ENCODE measurements at regions not wholly inside any gene's neighbourhood (a gene's known extent, or its start where the extent isn't known, plus 50 kb on each side); places are given as distances from the start of the nearest gene placed in this dataset.

DNA sequence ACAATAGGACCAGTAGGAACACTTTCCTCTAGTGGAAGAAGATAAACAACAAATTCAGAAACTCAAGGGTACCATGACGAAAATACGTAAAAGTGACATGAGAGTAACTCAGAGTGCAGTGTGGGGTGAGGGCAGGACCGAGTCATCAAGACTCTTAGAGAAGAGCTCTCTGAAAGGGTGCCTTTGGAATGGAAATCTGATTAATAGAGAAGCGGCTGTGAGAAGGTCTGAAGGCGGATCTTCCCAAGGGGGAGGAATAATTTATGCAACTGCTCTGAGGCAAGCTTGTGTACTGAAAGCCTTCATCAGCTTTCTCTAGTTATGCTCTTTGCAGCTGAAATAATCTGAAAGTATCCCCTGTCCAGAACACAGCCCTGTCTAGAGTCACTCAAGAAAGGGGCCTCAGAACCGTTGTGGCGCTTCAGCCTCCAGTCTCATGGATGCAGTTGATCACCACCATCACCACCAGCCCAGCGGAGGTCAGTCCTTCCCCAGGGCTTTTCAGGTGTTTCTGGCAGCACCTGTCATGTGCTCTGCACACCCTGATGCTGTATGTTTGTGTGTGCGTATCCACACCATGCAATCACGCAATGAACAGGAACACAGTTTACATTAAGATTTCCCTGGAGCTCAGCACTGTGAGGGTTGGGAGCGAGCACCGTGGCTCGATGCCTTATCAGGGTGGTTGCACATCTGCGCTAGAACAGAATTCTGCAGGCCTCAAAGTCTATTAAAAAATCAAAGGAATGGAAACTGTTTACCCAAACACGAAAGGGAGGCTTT, 396.5 kb downstream of the SMOC2 start:
- TF ChIP-seq, protein P1, sequence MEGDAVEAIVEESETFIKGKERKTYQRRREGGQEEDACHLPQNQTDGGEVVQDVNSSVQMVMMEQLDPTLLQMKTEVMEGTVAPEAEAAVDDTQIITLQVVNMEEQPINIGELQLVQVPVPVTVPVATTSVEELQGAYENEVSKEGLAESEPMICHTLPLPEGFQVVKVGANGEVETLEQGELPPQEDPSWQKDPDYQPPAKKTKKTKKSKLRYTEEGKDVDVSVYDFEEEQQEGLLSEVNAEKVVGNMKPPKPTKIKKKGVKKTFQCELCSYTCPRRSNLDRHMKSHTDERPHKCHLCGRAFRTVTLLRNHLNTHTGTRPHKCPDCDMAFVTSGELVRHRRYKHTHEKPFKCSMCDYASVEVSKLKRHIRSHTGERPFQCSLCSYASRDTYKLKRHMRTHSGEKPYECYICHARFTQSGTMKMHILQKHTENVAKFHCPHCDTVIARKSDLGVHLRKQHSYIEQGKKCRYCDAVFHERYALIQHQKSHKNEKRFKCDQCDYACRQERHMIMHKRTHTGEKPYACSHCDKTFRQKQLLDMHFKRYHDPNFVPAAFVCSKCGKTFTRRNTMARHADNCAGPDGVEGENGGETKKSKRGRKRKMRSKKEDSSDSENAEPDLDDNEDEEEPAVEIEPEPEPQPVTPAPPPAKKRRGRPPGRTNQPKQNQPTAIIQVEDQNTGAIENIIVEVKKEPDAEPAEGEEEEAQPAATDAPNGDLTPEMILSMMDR (IDR thresholded peaks at IDR 0.05; ENCODE audit: unreplicated experiment) = no peak
- Mint-ChIP-seq H3K4me1 (peaks cover 30% of the 10 kb centered on the region), H3K27ac (no peak overlapping the region)

DNA sequence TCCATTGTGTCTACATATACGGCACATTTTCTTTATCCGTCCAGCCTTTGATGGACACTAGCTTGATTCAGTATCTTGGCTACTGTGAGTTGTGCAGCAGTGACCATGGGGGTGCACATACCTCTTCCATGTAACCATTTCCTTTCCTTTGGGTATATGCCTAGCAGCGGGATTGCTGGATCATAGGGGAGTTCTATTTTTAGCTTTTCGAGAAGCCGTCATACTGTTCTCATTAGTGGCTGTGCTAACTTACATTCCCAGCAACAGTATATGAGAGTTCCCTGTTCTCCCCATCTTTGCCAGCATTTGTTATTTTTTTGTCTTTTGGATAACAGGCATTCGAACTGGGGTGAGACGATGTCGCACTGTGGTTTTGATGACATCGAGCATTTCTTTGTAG, 395.0 kb downstream of the SMOC2 start:
- Mint-ChIP-seq H3K27me3 (ENCODE audit: low read depth) (peaks cover 14% of the 10 kb centered on the region), H3K27ac (no peak overlapping the region), H3K4me3 (no peak overlapping the region), H3K9me3 (no peaks in the 10 kb centered on the region), H3K4me1 (peaks cover 30% of the 10 kb centered on the region), H3K36me3 (no peaks in the 10 kb centered on the region)
- TF ChIP-seq, protein P1 (IDR thresholded peaks at IDR 0.05; ENCODE audit: unreplicated experiment) = no peak
- no peak for DNase-seq (ENCODE audit: low spot score in 2 of 2, unreplicated experiment in 2 of 2)

More for the DNA sequence above, 396.5 kb downstream of the SMOC2 start:
- Mint-ChIP-seq H3K4me3 (no peak overlapping the region), H3K27me3 (ENCODE audit: low read depth) (peaks cover 26% of the 10 kb centered on the region), H3K9me3 (no peaks in the 10 kb centered on the region), H3K36me3 (no peaks in the 10 kb centered on the region)
- no peak for DNase-seq (ENCODE audit: low spot score in 2 of 2, unreplicated experiment in 2 of 2)

DNA sequence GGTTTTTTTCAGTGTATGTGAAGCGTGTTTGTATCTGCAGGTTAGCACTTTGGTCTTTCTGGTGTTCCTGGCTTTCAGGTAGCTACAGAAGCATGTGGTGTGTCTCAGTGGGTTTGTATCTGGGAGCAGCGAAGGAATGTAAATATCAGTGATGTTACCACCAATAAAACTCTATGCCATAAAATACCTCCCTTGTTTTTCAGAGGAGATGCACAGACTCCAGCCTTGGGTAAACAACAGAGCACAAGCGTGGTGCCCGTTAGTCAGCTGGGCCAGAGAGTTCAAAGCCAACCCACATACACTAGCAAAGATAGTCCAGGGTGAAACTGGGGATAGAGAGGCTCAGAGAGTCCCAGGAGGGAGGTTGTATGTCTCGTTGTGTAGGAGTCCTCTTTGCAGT, 393.8 kb downstream of the SMOC2 start:
- Mint-ChIP-seq H3K4me1 (peaks cover 30% of the 10 kb centered on the region), H3K36me3 (no peaks in the 10 kb centered on the region), H3K9me3 (no peaks in the 10 kb centered on the region), H3K27me3 (ENCODE audit: low read depth) (peaks cover 14% of the 10 kb centered on the region), H3K27ac (no peak overlapping the region), H3K4me3 (no peak overlapping the region)
- TF ChIP-seq, protein P1 (IDR thresholded peaks at IDR 0.05; ENCODE audit: unreplicated experiment) = no peak
- no peak for DNase-seq (ENCODE audit: low spot score in 2 of 2, unreplicated experiment in 2 of 2)

DNA sequence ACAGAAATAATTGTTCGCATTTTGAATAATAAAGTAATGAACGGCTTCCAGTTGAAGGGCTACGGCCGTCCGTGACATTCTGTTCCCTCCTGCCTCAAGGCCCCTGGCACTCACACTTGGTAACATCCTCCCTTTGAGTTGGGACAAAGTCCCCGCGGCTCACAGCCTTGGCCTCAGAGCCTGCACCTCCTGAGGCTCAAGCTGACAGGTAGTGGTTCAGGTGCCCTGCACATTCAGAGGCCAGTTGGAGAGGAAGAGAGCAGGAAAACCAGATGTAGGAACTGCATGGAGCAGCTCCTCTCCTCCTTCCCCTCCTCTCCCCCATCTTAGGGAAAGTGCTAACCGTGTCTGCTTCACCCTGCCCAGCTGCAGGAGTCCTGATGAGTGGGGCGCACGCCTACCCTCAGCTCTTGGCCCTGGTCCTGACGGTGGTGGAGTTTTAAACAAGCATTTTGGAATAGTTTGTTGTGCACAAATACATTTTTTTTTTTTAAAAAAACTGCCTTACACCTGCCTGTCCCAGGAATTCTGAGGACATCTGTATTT, 393.1 kb downstream of the SMOC2 start:
- H3K9me3 Mint-ChIP-seq = no peaks in the 10 kb centered on the region
- H3K27me3 Mint-ChIP-seq (ENCODE audit: low read depth) = peaks cover 7% of the 10 kb centered on the region
- no peak overlapping the region for H3K4me3 Mint-ChIP-seq
- TF ChIP-seq, protein P1 (IDR thresholded peaks at IDR 0.05; ENCODE audit: unreplicated experiment) = no peak
- DNase-seq (ENCODE audit: low spot score in 2 of 2, unreplicated experiment in 2 of 2) = no peak
- H3K27ac Mint-ChIP-seq = no peak overlapping the region
- H3K4me1 Mint-ChIP-seq = peaks cover 30% of the 10 kb centered on the region
- no peaks in the 10 kb centered on the region for H3K36me3 Mint-ChIP-seq

DNA sequence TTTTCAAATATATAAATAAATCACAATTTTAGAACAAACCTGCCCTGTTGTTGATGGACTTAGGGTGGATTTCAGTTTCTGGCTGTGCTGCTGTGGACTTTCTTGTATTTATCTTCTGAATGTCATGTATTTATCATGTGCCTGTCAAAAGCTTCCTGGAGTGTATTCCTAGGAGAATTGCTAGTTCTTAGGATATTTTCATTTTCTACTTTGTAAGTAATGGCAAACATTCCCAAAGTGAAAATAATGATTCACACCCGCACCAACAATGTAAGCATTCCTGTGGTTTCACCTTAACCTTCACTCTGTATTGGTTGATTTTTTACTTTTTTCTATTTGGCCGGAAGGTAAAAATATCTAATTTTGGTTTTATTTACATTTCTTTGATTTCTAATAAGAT, 387.8 kb downstream of the SMOC2 start:
- H3K36me3 Mint-ChIP-seq = no peaks in the 10 kb centered on the region
- DNase-seq (ENCODE audit: low spot score in 2 of 2, unreplicated experiment in 2 of 2) = no peak
- TF ChIP-seq, protein P1 (IDR thresholded peaks at IDR 0.05; ENCODE audit: unreplicated experiment) = no peak
- no peak overlapping the region for H3K27ac Mint-ChIP-seq
- no peaks in the 10 kb centered on the region for H3K27me3 Mint-ChIP-seq (ENCODE audit: low read depth)
- H3K4me3 Mint-ChIP-seq = no peak overlapping the region
- no peaks in the 10 kb centered on the region for H3K9me3 Mint-ChIP-seq
- H3K4me1 Mint-ChIP-seq = peaks cover 23% of the 10 kb centered on the region
